Kidney epithelial cell (primary cell): ENCODE measurements at regions not wholly inside any gene's neighbourhood (a gene's known extent, or its start where the extent isn't known, plus 50 kb on each side); places are given as distances from the start of the nearest gene placed in this dataset.
"Not testable (repeated sequence)": the region's sequence is repeated elsewhere in the genome, so short reads cannot be mapped to it uniquely, and the experiment has no call there.

Source experiments
- DNase-seq: peaks from one replicate; pipeline ENCODE4 v3.0.0-alpha.2; 2010; ENCODE audit warnings: low read depth
- H3K27me3 ChIP-seq: 2 replicates; pipeline ENCODE4 v1.6.0; 2011; ENCODE audit warnings: low read length; ENCODE audit not compliant: control insufficient read depth, insufficient read depth
- H3K36me3 ChIP-seq: 2 replicates; pipeline ENCODE4 v1.5.1; 2011; ENCODE audit warnings: low read length; ENCODE audit not compliant: control insufficient read depth, insufficient read depth
- H3K4me3 ChIP-seq: 2 replicates; pipeline ENCODE4 v1.5.1; 2011; ENCODE audit warnings: low read depth, mild to moderate bottlenecking, control low read depth, low read length
- CTCF ChIP-seq: IDR thresholded peaks from 2 replicates; pipeline ENCODE4 v1.5.1; 2011; ENCODE audit warnings: mild to moderate bottlenecking, moderate library complexity, low read length, control low read depth, inconsistent platforms; ENCODE audit not compliant: insufficient read depth, poor library complexity, severe bottlenecking

- H3K36me3 ChIP-seq: no peaks in the 10 kb centered on the region
- DNase-seq: no peak
Observed at GRCh38 chr6:86030875-86031274, 388.2 kb upstream of the SYNCRIP start.

DNA sequence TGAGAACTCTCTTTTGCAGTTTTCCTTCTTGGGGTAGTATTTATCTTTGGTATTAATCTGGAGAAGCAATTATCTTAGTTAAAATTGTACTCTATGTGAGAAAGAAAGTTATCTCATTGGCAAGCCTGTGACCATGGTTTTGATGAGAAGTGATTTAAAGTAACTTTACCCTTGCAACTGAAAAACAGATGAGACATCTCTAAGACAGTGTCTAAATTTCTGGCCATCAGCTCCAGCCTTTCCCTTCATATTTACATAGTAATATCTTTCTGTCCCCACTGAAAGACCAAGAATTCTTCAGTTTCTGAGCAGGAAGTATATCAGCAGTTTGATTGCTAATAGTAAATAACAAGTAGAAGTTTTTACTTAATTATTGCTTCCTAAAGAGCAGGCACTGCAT lies 386.1 kb upstream of the SYNCRIP start:
- no peak overlapping the region for H3K4me3 ChIP-seq
- TF ChIP-seq CTCF: no peak
- no peaks in the 10 kb centered on the region for H3K27me3 ChIP-seq
- no peak for DNase-seq
- no peaks in the 10 kb centered on the region for H3K36me3 ChIP-seq

More at GRCh38 chr6:86030875-86031274, 388.2 kb upstream of the SYNCRIP start:
- no peak for TF ChIP-seq CTCF
- H3K4me3 ChIP-seq: no peak overlapping the region
- H3K27me3 ChIP-seq: no peaks in the 10 kb centered on the region

DNA sequence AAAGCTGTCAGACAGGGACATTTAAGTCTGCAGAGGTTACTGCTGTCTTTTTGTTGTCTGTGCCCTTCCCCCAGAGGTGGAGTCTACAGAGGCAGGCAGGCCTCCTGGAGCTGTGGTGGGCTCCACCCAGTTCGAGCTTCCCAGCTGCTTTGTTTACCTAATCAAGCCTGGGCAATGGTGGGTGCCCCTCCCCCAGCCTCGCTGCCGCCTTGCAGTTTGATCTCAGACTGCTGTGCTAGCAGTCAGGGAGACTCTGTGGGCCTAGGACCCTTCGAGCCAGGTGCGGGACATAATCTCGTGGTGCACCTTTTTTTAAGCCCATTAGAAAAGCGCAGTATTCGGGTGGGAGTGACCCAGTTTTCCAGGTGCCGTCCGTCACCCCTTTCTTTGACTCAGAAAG lies 384.2 kb upstream of the SYNCRIP start:
- not testable (repeated sequence) for DNase-seq, H3K4me3 ChIP-seq, H3K36me3 ChIP-seq, H3K27me3 ChIP-seq

- TF ChIP-seq CTCF: no peak
- no peaks in the 10 kb centered on the region for H3K36me3 ChIP-seq
- H3K4me3 ChIP-seq: no peak overlapping the region
- no peak for DNase-seq
- no peaks in the 10 kb centered on the region for H3K27me3 ChIP-seq
Observed at GRCh38 chr6:86017236-86017635, 374.6 kb upstream of the SYNCRIP start.

GRCh38 chr6:86016567-86016966 lies 373.9 kb upstream of the SYNCRIP start:
- H3K36me3 ChIP-seq: no peaks in the 10 kb centered on the region
- no peaks in the 10 kb centered on the region for H3K27me3 ChIP-seq
- no peak for DNase-seq
- H3K4me3 ChIP-seq: no peak overlapping the region
- TF ChIP-seq CTCF: no peak

DNA sequence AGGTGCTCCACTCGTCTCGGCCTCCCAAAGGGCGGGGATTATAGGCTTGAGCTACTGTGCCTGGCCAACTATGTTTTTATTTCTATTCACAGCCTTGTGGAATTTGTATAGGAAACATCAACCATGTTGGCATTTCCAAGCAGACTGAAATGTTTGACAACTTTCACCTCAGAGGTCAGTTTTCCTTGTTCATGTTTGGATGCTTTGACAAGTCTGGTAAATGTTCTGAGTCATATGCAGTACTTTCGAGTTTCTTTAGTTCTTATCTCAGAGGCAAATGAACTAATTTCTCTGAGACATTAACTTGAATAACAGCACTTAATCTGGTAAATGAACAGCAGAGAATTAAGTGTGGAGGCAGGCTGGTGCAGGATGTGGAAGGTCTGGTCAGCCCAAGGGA lies 373.4 kb upstream of the SYNCRIP start:
- no peak for TF ChIP-seq CTCF
- H3K4me3 ChIP-seq: no peak overlapping the region
- no peaks in the 10 kb centered on the region for H3K27me3 ChIP-seq
- no peaks in the 10 kb centered on the region for H3K36me3 ChIP-seq
- no peak for DNase-seq

DNA sequence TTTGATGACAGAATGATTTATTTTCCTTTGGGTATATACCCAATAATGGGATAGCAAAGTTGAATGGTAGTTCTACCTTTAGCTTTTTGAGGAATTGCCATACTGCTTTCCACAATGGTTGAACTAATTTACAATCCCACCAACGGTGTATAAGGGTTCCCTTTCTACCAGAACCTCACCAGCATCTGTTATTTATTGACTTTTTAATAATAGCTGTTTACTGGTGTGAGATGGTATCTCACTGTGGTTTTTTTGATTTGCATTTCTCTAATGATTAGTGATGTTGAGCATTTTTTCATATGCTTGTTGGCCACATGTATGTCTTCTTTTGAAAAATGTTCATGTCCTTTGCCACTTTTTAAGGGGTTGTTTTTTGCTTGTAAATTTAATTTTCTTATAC lies 370.3 kb upstream of the SYNCRIP start:
- not testable (repeated sequence) for H3K36me3 ChIP-seq, H3K4me3 ChIP-seq, DNase-seq, H3K27me3 ChIP-seq
